ENCODE measurements at regions not wholly inside any gene's neighbourhood (a gene's known extent, or its start where the extent isn't known, plus 50 kb on each side); places are given as distances from the start of the nearest gene placed in this dataset.

GRCh38 chr18:55064073-55064472, 104.8 kb upstream of the CCDC68 start:
- DNase-seq (ENCODE audit: low read depth in 4 of 4, low spot score in 3 of 4) = no peak

- no peak for DNase-seq (ENCODE audit: low read depth in 4 of 4, low spot score in 3 of 4)
Measured at GRCh38 chr18:55054021-55054990, 95.0 kb upstream of the CCDC68 start.

- no peak for DNase-seq (ENCODE audit: low read depth in 4 of 4, low spot score in 3 of 4)
Measured at GRCh38 chr18:55048892-55049291, 89.6 kb upstream of the CCDC68 start.

GRCh38 chr18:55047546-55047945, 88.3 kb upstream of the CCDC68 start:
- no peak for DNase-seq (ENCODE audit: low read depth in 4 of 4, low spot score in 3 of 4)

- no peak for DNase-seq (ENCODE audit: low read depth in 4 of 4, low spot score in 3 of 4)
Measured at GRCh38 chr18:55041366-55041765, 82.1 kb upstream of the CCDC68 start.

GRCh38 chr18:55038162-55038561, 78.9 kb upstream of the CCDC68 start:
- no peak for DNase-seq (ENCODE audit: low read depth in 4 of 4, low spot score in 3 of 4)

- no peak for DNase-seq (ENCODE audit: low read depth in 4 of 4, low spot score in 3 of 4)
Measured at GRCh38 chr18:55034742-55035141, 75.5 kb upstream of the CCDC68 start.

GRCh38 chr18:55031979-55032378, 72.7 kb upstream of the CCDC68 start:
- DNase-seq (ENCODE audit: low read depth in 4 of 4, low spot score in 3 of 4) = no peak

GRCh38 chr18:55031576-55031975, 72.3 kb upstream of the CCDC68 start:
- DNase-seq (ENCODE audit: low read depth in 4 of 4, low spot score in 3 of 4) = no peak

- no peak for DNase-seq (ENCODE audit: low read depth in 4 of 4, low spot score in 3 of 4)
Measured at GRCh38 chr18:55031164-55031563, 71.9 kb upstream of the CCDC68 start.

GRCh38 chr18:55024564-55024963, 65.3 kb upstream of the CCDC68 start:
- no peak for DNase-seq (ENCODE audit: low read depth in 4 of 4, low spot score in 3 of 4)

- DNase-seq (ENCODE audit: low read depth in 4 of 4, low spot score in 3 of 4) = no peak
Measured at GRCh38 chr18:55018602-55019001, 59.3 kb upstream of the CCDC68 start.

- no peak for DNase-seq (ENCODE audit: low read depth in 4 of 4, low spot score in 3 of 4)
Measured at GRCh38 chr18:55014095-55014494, 54.8 kb upstream of the CCDC68 start.

- DNase-seq (ENCODE audit: low read depth in 4 of 4, low spot score in 3 of 4) = no peak
Measured at GRCh38 chr18:55013685-55014084, 54.4 kb upstream of the CCDC68 start.

GRCh38 chr18:55013086-55013485, 53.8 kb upstream of the CCDC68 start:
- DNase-seq (ENCODE audit: low read depth in 4 of 4, low spot score in 3 of 4) = no peak

- DNase-seq (ENCODE audit: low read depth in 4 of 4, low spot score in 3 of 4) = no peak
Measured at GRCh38 chr18:55012008-55012407, 52.7 kb upstream of the CCDC68 start.
